ENCODE measurements at regions not wholly inside any gene's neighbourhood (a gene's known extent, or its start where the extent isn't known, plus 50 kb on each side); places are given as distances from the start of the nearest gene placed in this dataset.

GRCh38 chr18:56270671-56271250 lies 367.6 kb downstream of the TXNL1 start:
- no peak for DNase-seq

- peak; percentile 45 for DNase-seq
Measured at GRCh38 chr18:56269958-56270357, 368.4 kb downstream of the TXNL1 start.

- DNase-seq, result no peak
Measured at GRCh38 chr18:56268952-56269351, 369.4 kb downstream of the TXNL1 start.

- DNase-seq, result no peak
Measured at GRCh38 chr18:56267334-56267733, 371.1 kb downstream of the TXNL1 start.

- DNase-seq, result no peak
Measured at GRCh38 chr18:56258178-56258577, 380.2 kb downstream of the TXNL1 start.

GRCh38 chr18:56257205-56257604 lies 381.2 kb downstream of the TXNL1 start:
- DNase-seq, result peak; percentile 93

- no peak for DNase-seq
Measured at GRCh38 chr18:56256659-56257058, 381.7 kb downstream of the TXNL1 start.

- DNase-seq, result no peak
Measured at GRCh38 chr18:56255381-56255780, 383.0 kb downstream of the TXNL1 start.

GRCh38 chr18:56252456-56252855 lies 385.9 kb downstream of the TXNL1 start:
- no peak for DNase-seq

- no peak for DNase-seq
Measured at GRCh38 chr18:56248610-56249235, 389.7 kb downstream of the TXNL1 start.

GRCh38 chr18:56246916-56247315 lies 391.5 kb downstream of the TXNL1 start:
- DNase-seq, result no peak

GRCh38 chr18:56245866-56246580 lies 392.4 kb downstream of the TXNL1 start:
- peak; percentile 66 for DNase-seq

- DNase-seq, result peak; percentile 66
Measured at GRCh38 chr18:56240405-56240804, 398.0 kb downstream of the TXNL1 start.

- DNase-seq, result no peak
Measured at GRCh38 chr18:56238576-56238975, 399.8 kb downstream of the TXNL1 start.

- peak; percentile 49 for DNase-seq
Measured at GRCh38 chr18:56235481-56236013, 402.8 kb downstream of the TXNL1 start.

GRCh38 chr18:56235071-56235470 lies 403.3 kb downstream of the TXNL1 start:
- DNase-seq, result no peak

- DNase-seq, result peak; percentile 93
Measured at GRCh38 chr18:56233595-56233994, 404.8 kb downstream of the TXNL1 start.

- no peak for DNase-seq
Measured at GRCh38 chr18:56226025-56226424, 412.4 kb downstream of the TXNL1 start.

- no peak for DNase-seq
Measured at GRCh38 chr18:56224669-56225561, 413.5 kb downstream of the TXNL1 start.

GRCh38 chr18:56221195-56222065 lies 417.0 kb downstream of the TXNL1 start:
- no peak for DNase-seq

GRCh38 chr18:56217406-56217805 lies 421.0 kb downstream of the TXNL1 start:
- DNase-seq, result peak; percentile 70

- DNase-seq, result no peak
Measured at GRCh38 chr18:56214706-56215105, 423.7 kb downstream of the TXNL1 start.

Measured in fibroblast of skin of right biceps (primary cell).